Hepatocyte (in vitro differentiated cells): ENCODE measurements at regions not wholly inside any gene's neighbourhood (a gene's known extent, or its start where the extent isn't known, plus 50 kb on each side); places are given as distances from the start of the nearest gene placed in this dataset.
"Not testable (repeated sequence)": the region's sequence is repeated elsewhere in the genome, so short reads cannot be mapped to it uniquely, and the experiment has no call there.

ENCODE experiments used
- DNase-seq: peaks from one replicate; pipeline ENCODE4 v3.0.0-alpha.2; 2016; ENCODE audit warnings: low spot score
- H2AFZ ChIP-seq: fragments of 200-600 bp; sonication (generic); 2 replicates; pipeline ENCODE4 v1.6.0; 2016; ENCODE audit warnings: antibody characterized with exemption, mild to moderate bottlenecking
- H3K27ac ChIP-seq: fragments of 200-600 bp; sonication (generic); 2 replicates; pipeline ENCODE4 v1.5.1; 2016; ENCODE audit warnings: mild to moderate bottlenecking
- H3K27me3 ChIP-seq: fragments of 200-600 bp; sonication (generic); 2 replicates; pipeline ENCODE4 v1.6.1; 2016
- H3K36me3 ChIP-seq: fragments of 200-600 bp; sonication (generic); replicated peaks from 2 replicates; pipeline ENCODE4 v1.5.1; 2016; ENCODE audit warnings: low read depth; ENCODE audit not compliant: insufficient read depth
- H3K4me1 ChIP-seq: fragments of 200-600 bp; sonication (generic); 2 replicates; pipeline ENCODE4 v1.5.1; 2016; ENCODE audit warnings: mild to moderate bottlenecking, moderate library complexity; ENCODE audit not compliant: insufficient read depth
- H3K4me2 ChIP-seq: fragments of 200-600 bp; sonication (generic); 2 replicates; pipeline ENCODE4 v1.6.0; 2016
- H3K4me3 ChIP-seq: fragments of 200-600 bp; sonication (generic); 2 replicates; pipeline ENCODE4 v1.5.1; 2016; ENCODE audit warnings: mild to moderate bottlenecking
- H3K79me2 ChIP-seq: fragments of 200-600 bp; sonication (generic); 2 replicates; pipeline ENCODE4 v1.6.0; 2017; ENCODE audit warnings: mild to moderate bottlenecking
- H3K9me2 ChIP-seq: fragments of 200-600 bp; sonication (generic); replicated peaks from 2 replicates; pipeline ENCODE4 v1.6.0; 2017; ENCODE audit warnings: mild to moderate bottlenecking; ENCODE audit not compliant: insufficient read depth
- H3K9me3 ChIP-seq: fragments of 200-600 bp; sonication (generic); 2 replicates; pipeline ENCODE4 v1.5.1; 2016; ENCODE audit warnings: low read depth, mild to moderate bottlenecking
- H4K20me1 ChIP-seq: fragments of 200-600 bp; sonication (generic); 2 replicates; pipeline ENCODE4 v1.6.0; 2016; ENCODE audit warnings: mild to moderate bottlenecking; ENCODE audit not compliant: insufficient read depth, poor library complexity, severe bottlenecking
- EZH2 ChIP-seq: fragments of 200-600 bp; sonication (generic); IDR thresholded peaks from 2 replicates; pipeline ENCODE4 v1.6.1; 2016; ENCODE audit warnings: antibody characterized with exemption, mild to moderate bottlenecking, borderline replicate concordance
- EZH2phosphoT487 ChIP-seq: fragments of 200-600 bp; sonication (generic); IDR thresholded peaks from one replicate; pipeline ENCODE4 v1.6.1; 2018; ENCODE audit warnings: antibody characterized with exemption, mild to moderate bottlenecking, low read depth, moderate library complexity; ENCODE audit not compliant: unreplicated experiment, severe bottlenecking
- WGBS: methylation state at CpG from one replicate; pipeline ENCODE4 v1.1.6; 2016; ENCODE audit warnings: low lambda C conversion rate; ENCODE audit errors: missing lambda C conversion rate; 5-methylcytosine and 5-hydroxymethylcytosine counted together
- TF ChIP-seq, protein P1 (sequence below): fragments of 200-600 bp; sonication (generic); IDR thresholded peaks from 2 replicates; pipeline ENCODE4 v1.5.1; 2016; ENCODE audit warnings: antibody characterized with exemption, mild to moderate bottlenecking; ENCODE audit not compliant: poor library complexity

DNA sequence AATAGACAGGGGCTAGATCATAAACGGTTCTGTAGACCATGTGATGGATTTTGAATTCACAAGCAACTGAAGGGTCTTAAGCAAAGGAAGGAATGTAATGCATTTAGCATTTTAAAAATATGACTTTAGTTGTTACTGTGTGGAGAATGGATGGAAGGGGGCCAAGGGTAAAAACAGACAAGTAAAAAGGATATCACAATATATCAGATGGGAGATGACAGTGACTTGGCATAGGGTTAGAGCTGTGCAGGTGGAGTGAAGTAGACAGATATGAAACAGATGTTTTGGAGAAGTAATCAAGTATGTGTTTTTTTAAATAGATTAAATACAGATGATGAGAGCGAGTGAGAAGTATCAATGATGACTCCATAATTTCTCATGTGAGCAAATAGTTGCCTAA lies 1116.0 kb upstream of the TENM3 start:
- Histone ChIP-seq H3K79me2 (no peaks in the 10 kb centered on the region), H3K27ac (no peak overlapping the region), H3K9me2 (no peaks in the 10 kb centered on the region), H3K36me3 (no peaks in the 10 kb centered on the region), H3K9me3 (no peaks in the 10 kb centered on the region), H4K20me1 (no peaks in the 10 kb centered on the region), H2AFZ (no peak overlapping the region), H3K4me1 (peaks cover 9% of the 10 kb centered on the region), H3K27me3 (no peaks in the 10 kb centered on the region), H3K4me3 (no peak overlapping the region), H3K4me2 (no peak overlapping the region)
- TF ChIP-seq EZH2 (no peak), EZH2phosphoT487 (no peak)
- TF ChIP-seq, protein P1, sequence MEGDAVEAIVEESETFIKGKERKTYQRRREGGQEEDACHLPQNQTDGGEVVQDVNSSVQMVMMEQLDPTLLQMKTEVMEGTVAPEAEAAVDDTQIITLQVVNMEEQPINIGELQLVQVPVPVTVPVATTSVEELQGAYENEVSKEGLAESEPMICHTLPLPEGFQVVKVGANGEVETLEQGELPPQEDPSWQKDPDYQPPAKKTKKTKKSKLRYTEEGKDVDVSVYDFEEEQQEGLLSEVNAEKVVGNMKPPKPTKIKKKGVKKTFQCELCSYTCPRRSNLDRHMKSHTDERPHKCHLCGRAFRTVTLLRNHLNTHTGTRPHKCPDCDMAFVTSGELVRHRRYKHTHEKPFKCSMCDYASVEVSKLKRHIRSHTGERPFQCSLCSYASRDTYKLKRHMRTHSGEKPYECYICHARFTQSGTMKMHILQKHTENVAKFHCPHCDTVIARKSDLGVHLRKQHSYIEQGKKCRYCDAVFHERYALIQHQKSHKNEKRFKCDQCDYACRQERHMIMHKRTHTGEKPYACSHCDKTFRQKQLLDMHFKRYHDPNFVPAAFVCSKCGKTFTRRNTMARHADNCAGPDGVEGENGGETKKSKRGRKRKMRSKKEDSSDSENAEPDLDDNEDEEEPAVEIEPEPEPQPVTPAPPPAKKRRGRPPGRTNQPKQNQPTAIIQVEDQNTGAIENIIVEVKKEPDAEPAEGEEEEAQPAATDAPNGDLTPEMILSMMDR = no peak
- DNase-seq = no peak
- 73% methylated on average over 2 of the region's 2 CpGs for WGBS

GRCh38 chr4:181130317-181130716 lies 1112.9 kb upstream of the TENM3 start:
- DNase-seq, H3K4me3 ChIP-seq, H3K79me2 ChIP-seq, H3K27me3 ChIP-seq, H3K4me1 ChIP-seq, H3K9me3 ChIP-seq, H3K4me2 ChIP-seq, H3K9me2 ChIP-seq, H3K36me3 ChIP-seq, H3K27ac ChIP-seq, H2AFZ ChIP-seq, H4K20me1 ChIP-seq: not testable (repeated sequence)
- WGBS = 84% methylated on average over 7 of the region's 7 CpGs

DNA sequence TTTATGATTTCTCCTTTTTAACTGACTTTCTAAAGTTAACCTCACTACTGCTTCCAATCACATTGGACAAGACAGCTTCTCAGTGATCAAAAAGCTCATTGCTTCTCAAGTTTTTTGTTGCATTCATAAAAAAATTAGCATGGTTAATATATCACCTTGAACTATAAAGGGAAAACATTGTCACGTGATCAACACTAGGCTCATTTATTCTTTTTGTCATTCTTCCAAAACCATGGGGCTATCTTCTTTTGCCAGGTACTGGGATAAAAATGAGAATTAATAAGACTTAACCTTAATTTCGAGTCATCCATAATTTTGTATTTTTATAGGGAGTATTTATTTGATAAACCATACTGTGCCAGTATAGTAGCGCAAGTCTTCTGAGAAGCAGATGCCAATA lies 1105.9 kb upstream of the TENM3 start:
- H3K4me3 ChIP-seq = no peak overlapping the region
- H3K27me3 ChIP-seq = no peaks in the 10 kb centered on the region
- no peaks in the 10 kb centered on the region for H3K79me2 ChIP-seq
- no peaks in the 10 kb centered on the region for H3K4me1 ChIP-seq
- TF ChIP-seq, protein P1 = no peak
- TF ChIP-seq EZH2 (no peak), EZH2phosphoT487 (no peak)
- no peaks in the 10 kb centered on the region for H3K36me3 ChIP-seq
- H4K20me1 ChIP-seq = no peaks in the 10 kb centered on the region
- H3K9me3 ChIP-seq = no peaks in the 10 kb centered on the region
- H3K27ac ChIP-seq = no peak overlapping the region
- H3K4me2 ChIP-seq = no peak overlapping the region
- no peaks in the 10 kb centered on the region for H3K9me2 ChIP-seq
- DNase-seq = no peak
- H2AFZ ChIP-seq = no peak overlapping the region
- WGBS = 94% methylated on average over 3 of the region's 3 CpGs

DNA sequence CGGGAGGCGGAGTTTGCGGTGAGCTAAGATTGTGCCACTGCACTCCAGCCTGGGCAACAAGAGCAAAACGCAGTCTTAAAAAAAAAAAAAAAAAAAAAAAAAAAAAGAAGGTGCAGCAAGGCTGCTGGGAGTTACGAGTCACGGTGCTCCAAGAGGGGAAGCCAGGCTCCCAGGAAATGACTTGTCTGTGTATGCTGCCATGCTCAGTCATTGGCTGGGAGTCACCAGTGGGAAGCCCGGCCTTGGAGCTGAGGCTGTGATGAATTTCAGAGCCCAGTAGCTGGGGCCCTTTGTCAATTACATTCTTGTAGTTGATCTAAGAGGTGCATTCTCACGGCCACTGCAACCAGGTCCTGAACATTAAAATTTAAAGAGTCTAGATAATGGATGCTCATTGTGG lies 1105.1 kb upstream of the TENM3 start:
- no peak overlapping the region for H3K27ac ChIP-seq
- H3K4me3 ChIP-seq = no peak overlapping the region
- no peaks in the 10 kb centered on the region for H3K4me1 ChIP-seq
- no peak overlapping the region for H2AFZ ChIP-seq
- no peaks in the 10 kb centered on the region for H3K27me3 ChIP-seq
- no peaks in the 10 kb centered on the region for H3K9me2 ChIP-seq
- H3K4me2 ChIP-seq = no peak overlapping the region
- H4K20me1 ChIP-seq = no peaks in the 10 kb centered on the region
- no peaks in the 10 kb centered on the region for H3K36me3 ChIP-seq
- TF ChIP-seq EZH2phosphoT487 = no peak
- TF ChIP-seq EZH2 = no peak
- TF ChIP-seq, protein P1 = no peak
- H3K9me3 ChIP-seq = no peaks in the 10 kb centered on the region
- 97% methylated on average over 8 of the region's 8 CpGs for WGBS
- H3K79me2 ChIP-seq = no peaks in the 10 kb centered on the region
- DNase-seq = no peak
